GM13977 (cell line): ENCODE measurements at regions not wholly inside any gene's neighbourhood (a gene's known extent, or its start where the extent isn't known, plus 50 kb on each side); places are given as distances from the start of the nearest gene placed in this dataset.

ENCODE experiments used
- DNase-seq: peaks from one replicate; pipeline ENCODE4 v3.0.0; 2012; ENCODE audit warnings: low spot score
- CTCF ChIP-seq: IDR thresholded peaks from 2 replicates; pipeline ENCODE4 v1.5.1; 2012; ENCODE audit warnings: mild to moderate bottlenecking, control low read depth; ENCODE audit not compliant: insufficient read depth; ENCODE audit errors: extremely low read depth, missing control alignments
- in situ Hi-C: fragments of 300-500 bp; cut with MboI; formaldehyde crosslinking; loops from one replicate; pipeline ENCODE4 v1.12.0; 2022; ENCODE audit warnings: low sequenced_read_pairs, low pct_unique_long_range_greater_than_20kb, mixed read lengths, inconsistent platforms; ENCODE audit not compliant: unreplicated experiment

DNA sequence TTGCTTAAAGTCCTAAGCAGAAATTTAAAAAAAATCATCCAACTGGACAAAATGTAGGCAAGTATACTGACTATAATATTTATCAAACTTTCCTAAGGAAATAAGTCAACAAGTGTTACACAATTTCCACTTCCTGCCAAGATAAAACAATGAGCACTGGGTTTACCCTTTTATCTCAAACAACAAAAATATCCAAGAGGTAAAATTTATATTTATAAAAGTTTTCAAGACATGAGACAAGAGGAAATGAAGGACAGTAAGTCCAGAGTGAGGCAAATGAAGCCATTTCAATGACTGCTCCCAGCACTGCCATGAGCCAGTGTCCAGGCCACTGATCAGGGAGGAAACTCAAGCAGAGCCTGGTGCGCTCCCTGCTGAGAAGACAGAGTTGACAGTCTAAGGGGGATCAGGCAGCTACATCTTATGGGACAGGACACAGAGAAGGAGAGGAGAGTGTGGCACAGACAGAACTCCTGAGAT is 439.4 kb downstream of the RAP2B start:
- DNase-seq, result no peak
- in situ Hi-C loops, result no loop called here
- TF ChIP-seq CTCF, result no peak

GRCh38 chr3:153602801-153603200 is 440.8 kb downstream of the RAP2B start:
- no peak for DNase-seq
- in situ Hi-C loops, result no loop called here
- TF ChIP-seq CTCF, result no peak

DNA sequence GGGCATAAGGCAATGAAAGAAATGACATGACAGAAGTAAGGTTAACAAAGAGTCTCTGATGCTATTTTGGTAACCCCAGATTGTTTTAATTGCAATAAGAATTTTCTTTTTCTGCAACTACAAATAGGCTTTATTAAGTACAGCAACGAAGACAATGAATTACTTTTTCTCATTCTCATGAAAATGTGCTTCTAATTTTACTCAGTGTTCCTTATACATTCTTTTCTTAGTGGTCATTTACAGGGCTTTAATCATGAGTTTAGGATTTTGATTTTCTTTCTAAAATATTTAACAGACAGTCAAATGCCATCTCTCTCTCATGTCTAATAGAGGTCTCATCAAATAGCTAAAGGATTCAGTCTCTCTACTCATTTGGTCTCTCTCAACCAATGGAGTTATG is 452.1 kb downstream of the RAP2B start:
- TF ChIP-seq CTCF, result no peak
- no peak for DNase-seq
- in situ Hi-C loops, result no loop called here

DNA sequence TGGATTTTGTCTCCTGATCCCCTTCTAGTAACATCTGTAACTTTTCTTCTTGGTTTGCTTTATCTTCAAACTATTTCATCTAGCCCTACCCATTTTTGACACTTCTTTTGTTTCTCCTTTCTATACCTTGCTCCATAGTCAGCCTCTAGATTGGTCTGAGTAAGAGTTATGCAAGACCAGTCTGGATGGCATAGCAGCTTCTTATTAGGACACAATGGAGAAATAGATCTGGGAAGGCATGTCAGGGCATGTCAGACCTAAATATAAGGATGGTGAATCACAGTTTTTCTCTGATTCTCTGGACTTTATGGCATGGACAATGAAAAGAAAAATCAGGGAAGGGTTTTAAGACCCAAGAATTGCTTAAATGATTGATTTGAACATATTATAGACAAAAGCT is 452.5 kb downstream of the RAP2B start:
- no peak for TF ChIP-seq CTCF
- in situ Hi-C loops, result no loop called here
- no peak for DNase-seq

DNA sequence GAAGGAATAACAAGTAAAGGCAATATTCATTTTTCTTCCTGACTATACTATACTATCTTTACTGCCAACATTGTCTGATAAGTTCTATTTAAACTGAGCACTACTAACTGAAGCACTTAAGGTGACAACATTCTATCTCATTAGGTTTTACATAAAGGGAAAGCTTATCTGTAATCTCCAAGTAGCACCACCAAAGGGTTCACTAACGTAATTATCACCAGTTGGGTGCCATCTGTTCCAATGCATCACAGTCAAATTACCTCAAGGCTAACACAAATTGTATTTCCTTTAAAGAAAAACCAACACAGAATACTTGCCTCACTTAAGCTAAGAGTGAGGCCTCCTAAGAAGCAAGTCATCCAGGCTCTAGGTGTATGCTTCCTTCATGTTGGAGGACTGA is 453.8 kb downstream of the RAP2B start:
- no peak for DNase-seq
- TF ChIP-seq CTCF, result no peak
- in situ Hi-C loops, result no loop called here

- in situ Hi-C loops, result no loop called here
- DNase-seq, result no peak
- no peak for TF ChIP-seq CTCF
Measured at GRCh38 chr3:153617463-153617862, 455.4 kb downstream of the RAP2B start.

- DNase-seq, result no peak
- TF ChIP-seq CTCF, result no peak
- in situ Hi-C loops, result no loop called here
Measured at GRCh38 chr3:153618176-153618575, 456.1 kb downstream of the RAP2B start.
